Activated CD8-positive, alpha-beta memory T cell treated with anti-CD3 and anti-CD28 coated beads, Interleukin-2, amount 10 ng/mL, durations not matched to agents 7 days and 5 days (primary cell): ENCODE measurements at regions not wholly inside any gene's neighbourhood (a gene's known extent, or its start where the extent isn't known, plus 50 kb on each side); places are given as distances from the start of the nearest gene placed in this dataset.

ENCODE experiments used
- ATAC-seq: fragments of 150-1000 bp; cut with Tn5 transposase; one replicate; pipeline ENCODE4 v1.10.0; 2021; ENCODE audit warnings: moderate library complexity
- CTCF ChIA-PET: fragments of 350-600 bp; sonication (Branson Sonifier 250); formaldehyde crosslinking; loops from one replicate; lab custom pipeline; 2021; ENCODE audit warnings: antibody characterized with exemption; lab: Charles Lee
- DNase-seq: peaks from one replicate; pipeline ENCODE4 v3.0.0-alpha.2; 2020
- H3K27ac Mint-ChIP-seq: one replicate; pipeline ENCODE4 v1.8.0; 2021; ENCODE audit warnings: mild to moderate bottlenecking, mixed read lengths
- H3K27me3 Mint-ChIP-seq: one replicate; pipeline ENCODE4 v1.8.0; 2021; ENCODE audit warnings: mixed read lengths
- H3K36me3 Mint-ChIP-seq: one replicate; pipeline ENCODE4 v1.8.0; 2021; ENCODE audit warnings: mild to moderate bottlenecking, mixed read lengths
- H3K4me1 Mint-ChIP-seq: one replicate; pipeline ENCODE4 v1.8.0; 2021; ENCODE audit warnings: mixed read lengths
- H3K4me3 Mint-ChIP-seq: one replicate; pipeline ENCODE4 v1.8.0; 2021; ENCODE audit warnings: mild to moderate bottlenecking, moderate library complexity, mixed read lengths
- H3K9me3 Mint-ChIP-seq: one replicate; pipeline ENCODE4 v1.8.0; 2022; ENCODE audit warnings: low read depth, mixed read lengths

DNA sequence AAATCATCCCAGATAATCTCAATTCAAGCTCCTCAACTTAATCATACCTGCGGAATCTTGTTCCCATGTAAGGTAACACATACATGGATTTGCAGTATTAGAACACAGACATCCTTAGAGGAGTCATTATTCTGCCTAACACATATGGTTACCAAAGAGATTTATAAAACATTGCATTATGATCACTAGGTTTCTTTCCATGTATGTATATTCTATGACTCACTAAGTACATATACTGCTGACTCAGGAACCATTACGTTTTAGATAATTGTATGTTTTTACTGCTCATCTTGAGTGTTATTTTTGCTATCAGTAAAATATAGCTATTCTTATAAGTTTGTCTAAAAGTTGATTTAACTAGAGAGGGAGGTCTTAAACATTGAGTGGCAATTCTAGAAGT, 182.9 kb downstream of the SLITRK6 start:
- CTCF ChIA-PET, result no interaction called here
- H3K4me3 Mint-ChIP-seq, result no peak overlapping the region
- no peak overlapping the region for H3K27ac Mint-ChIP-seq
- H3K4me1 Mint-ChIP-seq, result no peaks in the 10 kb centered on the region
- H3K9me3 Mint-ChIP-seq, result peaks cover 6% of the 10 kb centered on the region
- DNase-seq (no peak), ATAC-seq (no peak)
- H3K27me3 Mint-ChIP-seq, result no peaks in the 10 kb centered on the region
- no peaks in the 10 kb centered on the region for H3K36me3 Mint-ChIP-seq

DNA sequence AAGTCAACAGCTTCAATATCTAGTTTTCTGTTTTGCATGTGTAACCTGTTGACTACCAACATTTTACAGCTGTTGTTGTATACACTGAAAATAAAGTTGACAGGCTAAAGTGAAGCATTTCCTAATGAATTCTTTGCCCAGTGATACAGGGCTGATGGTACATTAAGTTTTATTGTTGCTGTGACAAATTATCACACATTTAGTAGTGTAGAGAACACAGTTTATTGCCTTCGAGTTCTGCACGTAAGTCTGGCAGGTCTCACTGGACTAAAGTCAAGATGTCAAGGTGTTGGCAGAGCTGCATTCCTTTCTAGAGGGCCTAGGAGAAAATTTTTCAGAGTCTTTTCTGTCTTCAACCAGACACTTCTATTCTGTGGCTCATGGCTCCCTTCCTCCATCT, 184.2 kb downstream of the SLITRK6 start:
- ATAC-seq, result no peak
- no peak for DNase-seq
- CTCF ChIA-PET, result no interaction called here
- Mint-ChIP-seq H3K27ac (no peak overlapping the region), H3K36me3 (no peaks in the 10 kb centered on the region), H3K4me3 (no peak overlapping the region), H3K4me1 (no peaks in the 10 kb centered on the region), H3K27me3 (no peaks in the 10 kb centered on the region), H3K9me3 (peaks cover 5% of the 10 kb centered on the region)

DNA sequence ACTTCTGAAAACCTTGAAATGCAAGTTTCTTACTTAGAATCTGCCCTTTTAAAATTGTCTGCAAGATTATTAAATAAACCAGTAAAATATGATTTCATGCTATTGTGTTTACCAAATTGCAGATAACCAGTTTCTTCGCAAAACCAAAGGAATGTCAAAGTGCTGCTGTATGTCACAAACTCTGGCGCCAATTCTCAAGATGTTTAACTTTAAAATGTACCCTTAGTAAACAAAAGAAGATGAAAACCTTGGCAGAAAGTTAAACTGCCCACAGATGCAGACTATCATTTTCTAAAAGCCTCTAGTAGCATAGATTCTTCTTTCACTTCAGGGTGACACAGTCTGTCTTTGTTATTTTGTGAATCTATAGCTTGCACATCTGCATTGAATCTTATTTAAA, 189.2 kb downstream of the SLITRK6 start:
- Mint-ChIP-seq H3K9me3 (peaks cover 14% of the 10 kb centered on the region), H3K4me3 (no peak overlapping the region), H3K27ac (no peak overlapping the region), H3K27me3 (no peaks in the 10 kb centered on the region), H3K4me1 (no peaks in the 10 kb centered on the region), H3K36me3 (no peaks in the 10 kb centered on the region)
- ATAC-seq (no peak), DNase-seq (no peak)
- CTCF ChIA-PET, result no interaction called here

DNA sequence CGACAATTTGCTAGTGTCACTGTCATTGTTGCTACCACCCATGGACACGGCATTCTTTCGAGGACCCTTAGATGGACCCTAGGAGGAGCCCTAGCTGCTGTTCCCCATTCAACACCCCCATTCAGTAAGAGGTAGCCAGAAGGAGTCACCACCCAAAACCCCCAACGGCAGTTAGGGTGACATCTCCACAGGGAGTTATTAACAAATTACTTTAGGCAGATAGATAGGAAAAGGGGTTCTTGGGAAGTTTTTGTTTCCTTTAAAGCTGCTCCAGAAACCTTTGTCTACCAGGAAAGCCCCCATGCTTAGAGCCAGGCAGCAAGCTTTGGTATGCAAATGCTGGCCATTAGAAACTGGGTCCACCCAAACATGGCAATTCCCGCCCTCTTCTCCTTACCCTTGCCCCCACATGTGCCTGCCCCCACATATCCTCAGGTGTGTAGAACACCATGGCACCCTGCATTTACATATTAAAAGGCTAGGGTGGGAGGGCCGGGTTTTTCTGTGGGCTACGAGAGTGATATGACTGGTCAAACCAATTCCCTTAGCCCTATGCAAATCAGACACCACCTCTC, 190.9 kb downstream of the SLITRK6 start:
- ATAC-seq (no peak), DNase-seq (no peak)
- Mint-ChIP-seq H3K4me3 (no peak overlapping the region), H3K27me3 (no peaks in the 10 kb centered on the region), H3K27ac (no peak overlapping the region), H3K9me3 (peaks cover 14% of the 10 kb centered on the region), H3K36me3 (no peaks in the 10 kb centered on the region), H3K4me1 (no peaks in the 10 kb centered on the region)
- CTCF ChIA-PET, result no interaction called here

DNA sequence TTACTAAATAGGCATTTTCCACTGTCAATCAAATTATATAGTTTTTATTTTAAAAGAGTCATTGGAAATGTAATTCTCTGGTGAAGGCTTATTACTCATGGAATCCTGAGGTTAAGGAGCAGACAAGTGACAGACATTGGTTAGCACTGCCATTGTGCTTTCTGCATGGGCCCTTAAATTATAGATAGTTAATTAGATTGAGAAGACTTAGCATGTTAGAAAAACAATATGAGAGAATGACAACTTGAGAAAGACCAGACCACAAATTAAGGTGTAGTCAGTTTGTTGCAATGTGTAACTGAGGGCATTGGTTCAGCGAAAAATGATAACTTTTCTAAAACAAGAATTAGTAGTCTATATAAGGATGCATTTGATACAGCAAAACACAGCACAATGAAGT, 195.5 kb downstream of the SLITRK6 start:
- Mint-ChIP-seq H3K4me3 (no peak overlapping the region), H3K27ac (no peak overlapping the region), H3K9me3 (peaks cover 15% of the 10 kb centered on the region), H3K4me1 (no peaks in the 10 kb centered on the region), H3K36me3 (no peaks in the 10 kb centered on the region), H3K27me3 (no peaks in the 10 kb centered on the region)
- ATAC-seq, result no peak
- DNase-seq, result no peak
- CTCF ChIA-PET, result no interaction called here

DNA sequence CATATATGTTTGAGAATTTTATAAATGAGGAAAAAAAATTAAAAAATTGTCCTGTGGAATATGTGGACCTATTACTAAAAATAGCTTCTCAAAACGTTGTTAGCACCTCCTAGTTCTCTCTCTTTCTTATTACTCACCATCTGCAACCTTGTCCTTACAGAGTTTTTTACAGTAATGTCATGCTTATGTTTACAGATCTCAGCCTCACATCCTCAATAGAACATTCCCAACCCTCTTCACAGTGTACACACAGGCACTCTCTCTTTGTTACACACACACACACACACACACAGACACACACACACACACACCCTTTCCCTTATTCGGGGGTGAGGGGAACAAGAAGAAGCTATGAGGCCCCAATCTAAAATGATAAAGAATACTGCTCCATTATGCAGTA, 197.7 kb downstream of the SLITRK6 start:
- Mint-ChIP-seq H3K27me3 (no peaks in the 10 kb centered on the region), H3K27ac (no peak overlapping the region), H3K9me3 (peaks cover 12% of the 10 kb centered on the region), H3K4me1 (no peaks in the 10 kb centered on the region), H3K36me3 (no peaks in the 10 kb centered on the region), H3K4me3 (no peak overlapping the region)
- ATAC-seq, result no peak
- CTCF ChIA-PET, result no interaction called here
- DNase-seq, result no peak

DNA sequence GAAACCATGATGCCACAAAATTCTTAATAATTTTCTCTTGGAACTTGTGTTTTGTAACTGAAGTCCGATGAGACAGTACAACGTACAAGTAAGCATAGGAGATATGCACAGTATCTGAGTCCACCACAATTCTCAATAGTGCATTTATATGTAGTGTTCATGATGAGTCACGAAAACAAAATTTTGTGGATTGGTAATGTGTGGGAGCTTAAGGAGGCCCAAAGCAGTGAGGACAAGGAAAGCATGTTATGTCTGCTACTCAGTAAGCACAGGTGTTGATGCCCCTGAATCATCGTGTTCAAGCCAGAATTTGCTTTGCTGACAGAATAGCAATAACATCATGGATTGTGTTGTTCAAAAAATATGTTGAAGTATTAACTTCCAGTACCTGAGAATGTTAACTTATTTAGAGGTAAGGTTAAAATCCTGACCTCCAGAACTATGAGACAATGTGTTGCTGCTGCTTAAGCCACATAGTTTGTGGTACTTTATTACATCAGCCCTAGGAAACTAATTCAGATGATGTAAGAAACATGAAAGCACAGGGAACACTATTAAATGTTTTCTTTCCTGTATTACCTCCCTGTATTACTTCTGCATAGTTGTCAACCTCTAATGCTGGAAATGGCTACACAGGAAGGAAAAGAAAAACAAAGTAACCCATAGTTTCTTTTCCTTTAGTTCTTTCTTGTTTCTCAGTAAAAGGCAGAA, 201.3 kb downstream of the SLITRK6 start:
- Mint-ChIP-seq H3K9me3 (peaks cover 6% of the 10 kb centered on the region), H3K4me3 (no peak overlapping the region), H3K27me3 (no peaks in the 10 kb centered on the region), H3K36me3 (no peaks in the 10 kb centered on the region), H3K27ac (no peak overlapping the region), H3K4me1 (no peaks in the 10 kb centered on the region)
- DNase-seq (no peak), ATAC-seq (no peak)
- CTCF ChIA-PET, result no interaction called here

DNA sequence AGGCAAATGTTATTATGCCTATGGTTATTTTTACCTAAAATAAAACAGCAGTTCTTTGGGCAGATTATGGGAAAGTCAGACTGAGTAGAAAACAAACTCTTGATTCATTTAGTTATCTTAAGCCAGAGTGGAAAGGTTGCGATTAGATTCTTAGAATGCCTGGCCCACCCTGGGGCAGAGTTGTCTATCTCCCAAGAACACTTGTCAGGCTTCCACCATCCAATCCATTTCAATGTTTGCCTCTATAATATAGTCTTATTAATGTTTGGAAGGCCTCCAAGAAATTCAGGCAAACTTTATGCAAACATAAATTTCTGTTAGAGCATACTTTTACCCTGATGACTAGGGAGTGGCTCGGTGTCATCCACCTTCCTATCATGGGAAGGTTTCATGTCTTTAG, 207.0 kb downstream of the SLITRK6 start:
- CTCF ChIA-PET, result no interaction called here
- H3K27ac Mint-ChIP-seq, result no peak overlapping the region
- ATAC-seq (no peak), DNase-seq (no peak)
- no peaks in the 10 kb centered on the region for H3K36me3 Mint-ChIP-seq
- H3K4me3 Mint-ChIP-seq, result no peak overlapping the region
- peaks cover 3% of the 10 kb centered on the region for H3K9me3 Mint-ChIP-seq
- no peaks in the 10 kb centered on the region for H3K4me1 Mint-ChIP-seq
- H3K27me3 Mint-ChIP-seq, result no peaks in the 10 kb centered on the region

DNA sequence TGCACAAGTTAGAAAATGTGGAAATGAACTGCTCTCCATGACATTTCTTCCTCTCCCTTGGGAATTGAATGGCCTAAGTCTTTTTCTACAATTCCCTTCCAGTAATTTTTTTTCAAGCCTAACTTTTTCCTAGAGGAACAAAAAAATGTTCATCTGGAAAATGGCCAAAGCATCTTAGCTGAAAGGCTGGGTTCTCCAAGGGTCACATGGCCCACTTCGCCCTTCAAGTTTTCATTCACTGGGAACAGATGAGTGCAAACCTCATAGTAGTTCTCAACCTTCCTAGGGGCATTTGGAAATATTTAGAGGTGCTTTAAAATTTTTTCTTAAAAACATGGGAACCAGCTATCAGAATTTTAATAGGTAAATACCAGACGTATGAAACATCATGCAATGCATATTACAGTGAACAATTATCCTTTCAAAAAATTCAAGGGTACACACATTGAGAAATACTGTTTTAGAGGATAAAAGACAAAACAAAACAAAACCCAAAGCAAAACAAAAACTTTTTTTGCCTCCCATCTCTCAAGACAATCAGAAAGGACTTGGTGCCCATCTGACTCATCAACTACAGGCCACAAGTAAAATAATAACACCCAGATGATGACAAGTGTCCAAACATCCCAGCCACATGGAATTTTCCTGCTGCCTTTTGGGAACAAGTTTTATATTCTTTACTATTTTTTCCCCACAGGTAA, 208.8 kb downstream of the SLITRK6 start:
- Mint-ChIP-seq H3K4me3 (no peak overlapping the region), H3K27ac (no peak overlapping the region), H3K27me3 (no peaks in the 10 kb centered on the region), H3K36me3 (no peaks in the 10 kb centered on the region), H3K4me1 (no peaks in the 10 kb centered on the region), H3K9me3 (peaks cover 7% of the 10 kb centered on the region)
- no peak for ATAC-seq
- CTCF ChIA-PET, result no interaction called here
- no peak for DNase-seq

DNA sequence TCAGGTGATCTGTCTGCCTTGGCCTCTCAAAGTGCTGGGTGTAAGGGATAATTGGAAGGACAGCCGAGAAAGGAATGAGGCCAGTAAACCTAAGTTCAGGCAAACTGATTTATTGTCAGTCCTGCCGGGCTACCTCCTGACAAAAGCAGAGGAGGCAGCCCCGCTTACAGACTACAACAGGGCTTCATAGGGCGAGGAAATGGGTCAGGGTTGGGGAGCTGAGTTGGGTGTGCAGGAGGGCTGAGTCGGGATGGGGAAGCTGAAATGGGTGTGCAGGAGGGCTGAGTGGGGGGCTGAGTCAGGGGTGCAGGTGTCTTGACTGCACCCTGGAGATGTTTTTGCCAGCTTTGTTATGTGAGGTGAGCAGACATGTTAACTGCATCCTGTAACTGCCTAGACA, 210.2 kb downstream of the SLITRK6 start:
- Mint-ChIP-seq H3K27ac (no peak overlapping the region), H3K4me1 (no peaks in the 10 kb centered on the region), H3K36me3 (no peaks in the 10 kb centered on the region), H3K9me3 (peaks cover 4% of the 10 kb centered on the region), H3K4me3 (no peak overlapping the region), H3K27me3 (no peaks in the 10 kb centered on the region)
- CTCF ChIA-PET, result no interaction called here
- ATAC-seq (no peak), DNase-seq (no peak)

DNA sequence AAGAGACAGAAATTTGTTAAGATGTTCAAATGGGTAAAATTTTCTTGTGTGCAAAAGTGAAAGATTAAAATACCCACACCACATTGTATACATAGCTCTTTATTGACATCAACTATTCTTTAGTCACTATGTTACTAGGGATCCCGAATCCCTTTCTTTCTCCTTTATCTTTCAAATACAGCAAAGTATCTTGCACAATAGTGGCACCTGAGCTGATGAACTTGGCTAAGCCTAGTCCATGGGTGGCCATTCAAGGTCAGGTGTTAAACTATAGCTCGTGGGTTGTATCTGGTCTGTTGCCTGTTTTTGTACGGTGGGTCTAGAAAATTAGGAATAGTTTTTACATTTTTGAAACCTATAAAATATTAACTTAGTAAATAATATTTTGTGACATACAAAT, 210.9 kb downstream of the SLITRK6 start:
- H3K9me3 Mint-ChIP-seq, result peaks cover 4% of the 10 kb centered on the region
- DNase-seq (no peak), ATAC-seq (no peak)
- no peak overlapping the region for H3K27ac Mint-ChIP-seq
- no peaks in the 10 kb centered on the region for H3K27me3 Mint-ChIP-seq
- H3K4me1 Mint-ChIP-seq, result no peaks in the 10 kb centered on the region
- no peak overlapping the region for H3K4me3 Mint-ChIP-seq
- CTCF ChIA-PET, result no interaction called here
- H3K36me3 Mint-ChIP-seq, result no peaks in the 10 kb centered on the region

DNA sequence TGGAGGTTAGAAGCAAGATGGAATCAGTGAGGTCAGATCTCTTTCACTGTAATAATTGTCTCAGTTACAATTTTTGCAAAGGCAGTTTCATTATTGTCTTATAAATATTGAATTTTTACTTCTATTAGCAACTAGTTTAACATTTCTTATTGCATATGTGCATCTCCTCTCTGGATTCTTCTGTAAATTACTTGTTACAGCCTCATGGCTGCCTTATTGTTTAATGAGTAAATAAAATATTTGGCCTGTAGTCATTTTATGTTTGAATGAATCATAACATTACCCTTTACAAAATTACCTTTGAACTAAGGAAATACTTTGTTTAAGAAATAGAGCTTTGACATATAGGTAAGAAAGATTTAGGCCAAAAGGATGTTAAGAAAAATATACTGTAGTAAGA, 212.4 kb downstream of the SLITRK6 start:
- Mint-ChIP-seq H3K4me3 (no peak overlapping the region), H3K9me3 (peaks cover 4% of the 10 kb centered on the region), H3K36me3 (no peaks in the 10 kb centered on the region), H3K4me1 (no peaks in the 10 kb centered on the region), H3K27me3 (no peaks in the 10 kb centered on the region), H3K27ac (no peak overlapping the region)
- CTCF ChIA-PET, result no interaction called here
- ATAC-seq (no peak), DNase-seq (no peak)

DNA sequence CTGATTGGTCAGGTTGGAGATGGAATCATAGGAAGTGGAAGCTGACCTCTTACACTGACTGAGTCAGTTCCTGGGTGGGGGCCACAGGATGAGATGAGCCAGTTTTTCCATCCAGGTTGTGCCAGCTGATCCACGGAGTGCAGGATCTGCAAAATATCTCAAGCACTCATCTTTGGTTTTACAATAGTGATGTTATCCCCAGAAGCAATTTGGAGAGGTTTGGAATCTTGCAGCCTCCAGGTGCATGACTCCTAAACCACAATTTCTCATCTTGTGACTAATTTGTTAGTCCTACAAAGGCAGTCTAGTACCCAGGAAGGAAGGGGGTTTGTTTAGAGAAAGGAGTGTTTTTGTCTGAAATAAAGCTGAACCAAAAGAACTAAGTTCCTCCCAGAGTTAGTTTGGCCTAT, 212.8 kb downstream of the SLITRK6 start:
- no peaks in the 10 kb centered on the region for H3K36me3 Mint-ChIP-seq
- H3K27me3 Mint-ChIP-seq, result no peaks in the 10 kb centered on the region
- CTCF ChIA-PET, result no interaction called here
- no peak overlapping the region for H3K4me3 Mint-ChIP-seq
- H3K27ac Mint-ChIP-seq, result no peak overlapping the region
- H3K9me3 Mint-ChIP-seq, result peaks cover 4% of the 10 kb centered on the region
- H3K4me1 Mint-ChIP-seq, result no peaks in the 10 kb centered on the region
- no peak for ATAC-seq
- no peak for DNase-seq

DNA sequence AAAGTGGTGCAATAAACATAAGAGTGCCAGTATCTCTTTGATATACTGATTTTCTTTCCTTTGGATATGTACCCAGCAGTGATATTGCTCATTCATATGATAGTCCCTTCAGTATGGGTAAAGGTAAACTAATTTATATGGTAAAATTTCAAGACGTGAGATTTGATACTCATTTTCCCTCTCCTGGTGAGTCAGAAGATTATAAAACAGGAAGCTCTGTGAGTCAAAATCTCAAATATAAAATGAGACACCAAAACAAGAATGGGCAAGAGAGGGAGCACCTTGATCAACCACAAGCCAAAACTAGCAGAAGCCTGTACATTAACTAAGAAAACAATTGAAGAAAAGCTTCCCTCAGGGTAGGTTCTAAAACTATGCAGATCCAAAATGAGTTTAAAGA, 216.3 kb downstream of the SLITRK6 start:
- no peaks in the 10 kb centered on the region for H3K27me3 Mint-ChIP-seq
- ATAC-seq, result no peak
- H3K4me1 Mint-ChIP-seq, result no peaks in the 10 kb centered on the region
- no peak overlapping the region for H3K27ac Mint-ChIP-seq
- CTCF ChIA-PET, result no interaction called here
- peaks cover 4% of the 10 kb centered on the region for H3K9me3 Mint-ChIP-seq
- H3K4me3 Mint-ChIP-seq, result no peak overlapping the region
- DNase-seq, result no peak
- no peaks in the 10 kb centered on the region for H3K36me3 Mint-ChIP-seq
